Adipocyte (in vitro differentiated cells): ENCODE measurements at regions not wholly inside any gene's neighbourhood (a gene's known extent, or its start where the extent isn't known, plus 50 kb on each side); places are given as distances from the start of the nearest gene placed in this dataset.

ENCODE experiments used
- DNase-seq: peaks from one replicate; pipeline ENCODE4 v3.0.0-alpha.2; 2015; ENCODE audit warnings: low read depth
- H3K27me3 ChIP-seq: replicated peaks from 2 replicates; pipeline ENCODE4 v1.7.0; 2013; ENCODE audit warnings: mild to moderate bottlenecking, low read length, moderate library complexity; ENCODE audit not compliant: control insufficient read depth, insufficient read depth
- H3K36me3 ChIP-seq: 2 replicates; pipeline ENCODE4 v1.7.0; 2013; ENCODE audit warnings: low read length, mild to moderate bottlenecking, moderate library complexity; ENCODE audit not compliant: control insufficient read depth, insufficient read depth, severe bottlenecking
- H3K4me1 ChIP-seq: 2 replicates; pipeline ENCODE4 v1.7.0; 2013; ENCODE audit warnings: mild to moderate bottlenecking, low read length, moderate library complexity; ENCODE audit not compliant: control insufficient read depth, insufficient read depth
- H3K4me3 ChIP-seq: 2 replicates; pipeline ENCODE4 v1.7.0; 2013; ENCODE audit warnings: mild to moderate bottlenecking, low read length, moderate library complexity
- H3K9ac ChIP-seq: 2 replicates; pipeline ENCODE4 v1.7.0; 2013; ENCODE audit warnings: mild to moderate bottlenecking, low read length, moderate library complexity
- H3K9me3 ChIP-seq: 2 replicates; pipeline ENCODE4 v1.7.0; 2013; ENCODE audit warnings: mild to moderate bottlenecking, low read length, moderate library complexity; ENCODE audit not compliant: control insufficient read depth

DNA sequence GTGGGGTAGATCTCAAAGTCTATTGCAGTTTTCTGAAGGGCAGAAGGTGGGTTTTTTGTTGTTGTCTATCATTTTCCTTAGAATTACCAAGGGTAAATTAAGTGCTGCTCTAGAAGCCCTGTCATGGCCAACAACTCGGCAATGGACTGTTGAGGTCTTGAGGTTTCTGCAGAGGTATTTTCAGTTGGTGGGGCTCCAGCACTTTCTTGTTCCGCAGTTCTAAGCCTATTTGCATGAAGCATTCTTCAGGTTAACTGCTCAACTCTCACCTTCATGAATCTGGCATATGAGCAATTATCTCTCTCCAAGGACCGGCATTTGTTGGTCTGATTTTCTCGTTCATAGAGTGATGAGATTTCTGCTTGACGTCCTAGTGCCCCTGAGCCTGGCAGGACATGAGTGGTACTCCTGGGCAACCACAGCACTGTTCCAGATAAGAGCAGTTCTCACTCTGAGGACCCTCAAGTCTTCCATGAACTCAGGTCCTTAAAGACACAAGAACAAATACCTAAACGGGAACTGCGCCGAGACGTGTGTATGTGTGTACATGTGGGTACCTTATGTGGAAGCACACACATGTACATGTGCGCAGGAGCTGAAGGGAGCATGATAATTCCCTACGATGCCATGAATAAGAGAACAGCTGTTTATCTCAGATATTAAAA is 544.5 kb downstream of the CSNK1G3 start:
- H3K4me1 ChIP-seq: peaks cover 4% of the 10 kb centered on the region
- no peak overlapping the region for H3K4me3 ChIP-seq
- no peaks in the 10 kb centered on the region for H3K36me3 ChIP-seq
- DNase-seq: no peak
- peaks cover 4% of the 10 kb centered on the region for H3K9me3 ChIP-seq
- H3K9ac ChIP-seq: no peak overlapping the region
- peaks cover 5% of the 10 kb centered on the region for H3K27me3 ChIP-seq

DNA sequence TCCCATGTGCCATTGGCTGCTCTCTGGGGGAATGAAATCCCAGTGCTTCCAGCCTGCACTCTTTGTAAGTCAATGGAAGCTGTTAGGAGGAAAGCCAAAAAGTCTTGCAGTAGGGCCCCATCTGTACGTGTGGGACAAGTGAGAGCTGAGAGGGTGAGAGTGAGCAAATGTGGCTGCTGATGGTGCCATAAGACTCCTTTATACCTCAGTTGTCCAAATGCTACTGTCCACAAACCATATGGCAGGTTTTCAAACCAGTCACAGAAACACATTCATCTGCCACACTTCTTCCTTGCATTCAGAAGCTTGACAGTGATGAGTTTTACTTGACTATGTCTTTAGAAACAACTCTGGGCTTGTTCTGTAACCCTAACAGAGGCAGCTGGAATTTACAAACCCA is 543.8 kb downstream of the CSNK1G3 start:
- Histone ChIP-seq H3K36me3 (no peaks in the 10 kb centered on the region), H3K27me3 (peaks cover 5% of the 10 kb centered on the region), H3K9me3 (peaks cover 4% of the 10 kb centered on the region), H3K9ac (no peak overlapping the region), H3K4me1 (no peaks in the 10 kb centered on the region), H3K4me3 (no peak overlapping the region)
- DNase-seq: no peak

DNA sequence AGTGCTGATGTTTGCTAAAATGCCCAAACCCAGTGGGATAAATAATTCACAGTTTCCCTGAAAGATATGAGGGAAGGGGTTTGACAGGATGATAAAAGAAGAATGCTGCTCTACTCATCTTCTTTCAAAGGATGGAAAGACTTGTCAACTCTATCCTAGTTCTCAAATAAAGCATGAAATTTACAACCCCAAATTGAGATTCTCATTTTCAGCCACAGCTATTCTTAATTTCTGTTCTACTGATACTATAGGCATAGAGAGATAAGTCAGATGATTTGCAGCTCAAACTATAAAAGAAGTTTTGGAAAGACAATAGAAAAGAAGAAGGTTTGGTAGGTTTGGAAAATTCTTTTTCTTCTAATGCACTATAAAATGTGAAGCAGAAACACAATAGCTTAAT is 542.6 kb downstream of the CSNK1G3 start:
- Histone ChIP-seq H3K4me1 (no peaks in the 10 kb centered on the region), H3K27me3 (peaks cover 5% of the 10 kb centered on the region), H3K4me3 (no peak overlapping the region), H3K9me3 (peaks cover 4% of the 10 kb centered on the region), H3K9ac (no peak overlapping the region), H3K36me3 (no peaks in the 10 kb centered on the region)
- DNase-seq: no peak

DNA sequence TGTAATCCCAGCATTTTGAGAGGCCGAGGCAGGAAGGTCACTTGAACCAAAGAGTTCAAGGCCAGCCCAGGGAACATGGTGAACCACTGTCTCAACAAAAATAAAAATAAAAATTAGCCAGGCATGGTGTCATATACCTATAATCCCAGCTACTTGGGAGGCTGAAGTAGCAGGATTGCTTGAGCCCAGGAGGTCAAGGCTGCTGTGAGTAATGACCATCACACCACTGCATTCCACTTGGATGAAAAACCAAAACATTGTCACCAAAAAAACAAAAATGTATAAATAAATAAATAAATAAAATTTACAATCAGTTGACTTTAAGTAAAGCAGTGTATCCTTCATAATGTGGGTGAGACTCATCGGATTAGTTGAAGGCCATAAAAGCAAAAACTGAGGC is 541.4 kb downstream of the CSNK1G3 start:
- Histone ChIP-seq H3K9me3 (peaks cover 4% of the 10 kb centered on the region), H3K4me3 (no peak overlapping the region), H3K27me3 (peaks cover 5% of the 10 kb centered on the region), H3K9ac (no peak overlapping the region), H3K36me3 (no peaks in the 10 kb centered on the region), H3K4me1 (no peaks in the 10 kb centered on the region)
- no peak for DNase-seq

DNA sequence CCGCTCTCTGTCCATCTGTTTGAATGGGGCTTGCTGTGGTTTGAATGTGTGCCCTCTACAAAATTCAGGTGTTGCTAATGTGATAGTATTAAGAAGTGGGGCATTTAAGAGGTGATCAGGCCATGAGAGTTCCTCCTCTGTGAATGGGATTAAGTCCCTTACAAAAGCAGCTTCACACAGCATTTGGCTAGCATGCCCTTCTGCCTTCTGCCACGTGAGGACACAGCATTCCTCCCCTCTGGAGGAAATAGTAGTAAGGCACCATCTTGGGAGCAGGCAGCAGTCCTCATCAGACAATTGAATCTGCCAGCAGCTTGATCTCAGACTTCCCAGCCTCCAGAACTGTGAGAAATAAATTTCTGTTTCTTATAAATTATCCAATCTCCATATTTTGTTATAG is 540.2 kb downstream of the CSNK1G3 start:
- no peak for DNase-seq
- no peak overlapping the region for H3K9ac ChIP-seq
- no peaks in the 10 kb centered on the region for H3K36me3 ChIP-seq
- H3K4me3 ChIP-seq: no peak overlapping the region
- H3K27me3 ChIP-seq: peaks cover 5% of the 10 kb centered on the region
- H3K9me3 ChIP-seq: peaks cover 4% of the 10 kb centered on the region
- no peaks in the 10 kb centered on the region for H3K4me1 ChIP-seq

DNA sequence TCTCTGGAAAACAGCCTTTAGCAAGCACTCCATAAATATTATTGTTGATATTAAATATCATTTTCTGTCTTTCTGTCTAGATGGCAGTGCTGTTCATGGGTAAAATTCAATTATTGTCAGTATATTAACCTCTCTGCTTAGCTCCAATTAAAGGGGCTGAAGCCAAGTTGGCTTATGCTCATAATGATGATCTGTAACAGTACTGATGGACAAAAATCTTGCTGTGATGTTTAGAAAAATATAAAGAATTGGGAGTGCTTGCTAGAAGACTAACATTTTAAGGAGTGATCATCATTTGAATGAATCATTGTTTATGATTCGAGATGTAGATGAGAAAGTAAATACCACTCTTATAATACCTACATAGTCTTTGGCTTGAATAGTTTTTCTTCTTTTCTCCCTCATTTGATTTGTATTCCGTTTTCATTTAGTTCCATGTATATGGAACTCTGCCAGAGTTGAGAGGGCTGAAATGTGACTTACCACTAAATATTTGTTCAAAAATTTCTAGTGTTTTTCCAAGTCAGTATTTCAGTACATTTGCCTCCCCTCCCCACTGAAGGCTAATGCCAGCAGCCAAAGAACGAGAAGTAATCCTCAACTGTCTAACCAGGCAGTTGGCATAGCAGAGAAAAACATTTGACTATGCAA is 538.3 kb downstream of the CSNK1G3 start:
- no peak for DNase-seq
- no peak overlapping the region for H3K4me3 ChIP-seq
- H3K27me3 ChIP-seq: no peaks in the 10 kb centered on the region
- no peaks in the 10 kb centered on the region for H3K36me3 ChIP-seq
- H3K4me1 ChIP-seq: no peaks in the 10 kb centered on the region
- H3K9me3 ChIP-seq: no peaks in the 10 kb centered on the region
- H3K9ac ChIP-seq: no peak overlapping the region

DNA sequence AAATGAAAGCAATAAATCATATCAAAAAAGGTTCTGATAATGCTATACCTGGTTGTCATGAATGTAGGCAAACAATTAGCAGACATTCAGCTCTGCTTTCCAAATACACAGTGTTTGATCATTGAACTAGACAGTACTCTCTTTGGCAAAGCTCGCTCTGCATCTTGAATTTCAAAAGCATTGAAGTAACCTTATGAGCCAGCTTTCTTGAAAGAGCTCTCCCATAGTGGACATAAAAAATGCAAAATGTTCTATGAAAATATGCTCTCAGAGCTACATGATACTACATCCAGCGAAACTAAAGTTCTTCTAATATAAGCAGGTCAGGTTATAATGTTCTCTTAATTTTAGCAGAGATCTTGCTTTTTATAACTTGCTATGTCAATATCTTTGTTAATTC is 533.4 kb downstream of the CSNK1G3 start:
- H3K9ac ChIP-seq: no peak overlapping the region
- no peaks in the 10 kb centered on the region for H3K36me3 ChIP-seq
- peaks cover 3% of the 10 kb centered on the region for H3K4me1 ChIP-seq
- DNase-seq: no peak
- no peaks in the 10 kb centered on the region for H3K27me3 ChIP-seq
- H3K4me3 ChIP-seq: no peak overlapping the region
- H3K9me3 ChIP-seq: peaks cover 5% of the 10 kb centered on the region

DNA sequence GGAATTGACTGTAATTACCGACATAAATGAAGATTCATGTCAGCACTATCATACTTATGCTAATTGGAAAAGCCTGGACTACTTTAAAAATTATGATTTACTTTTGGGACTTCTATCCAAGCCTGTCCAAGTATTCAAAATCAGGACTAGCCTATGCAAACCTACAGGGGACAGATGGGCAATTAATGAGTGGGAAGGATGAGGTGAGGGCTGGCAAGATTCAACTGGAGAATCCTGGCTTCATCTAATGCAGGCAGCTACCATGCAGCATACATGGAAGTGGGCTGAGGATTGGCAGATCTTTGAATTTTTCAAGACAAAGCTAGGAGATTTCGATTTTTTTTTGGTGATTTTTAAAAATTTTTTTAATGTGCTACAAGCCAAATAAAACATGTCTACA is 532.6 kb downstream of the CSNK1G3 start:
- H3K9me3 ChIP-seq: peaks cover 5% of the 10 kb centered on the region

DNA sequence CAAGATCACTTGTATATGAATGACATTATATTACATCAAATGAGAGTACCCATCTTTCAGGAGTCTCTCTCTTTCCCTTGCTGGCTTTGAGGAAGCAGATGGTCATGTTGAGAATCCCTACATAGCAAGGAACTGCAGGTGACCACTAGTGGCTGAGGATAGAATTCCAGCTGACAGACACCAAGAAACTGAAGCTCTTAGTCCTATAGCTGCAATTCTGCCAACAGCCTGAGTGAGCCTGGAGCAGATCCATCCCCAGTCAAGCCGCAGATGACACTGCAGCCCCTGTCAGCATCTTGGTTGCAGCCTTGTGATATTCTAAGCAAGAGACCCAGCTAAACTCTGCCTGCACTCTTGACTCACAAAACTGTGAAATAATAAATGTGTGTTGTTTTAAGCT is 531.5 kb downstream of the CSNK1G3 start:
- H3K36me3 ChIP-seq: no peaks in the 10 kb centered on the region
- peaks cover 5% of the 10 kb centered on the region for H3K9me3 ChIP-seq
- no peak overlapping the region for H3K9ac ChIP-seq
- H3K4me3 ChIP-seq: no peak overlapping the region
- H3K27me3 ChIP-seq: no peaks in the 10 kb centered on the region
- peaks cover 3% of the 10 kb centered on the region for H3K4me1 ChIP-seq
- no peak for DNase-seq

More for the DNA sequence above, 532.6 kb downstream of the CSNK1G3 start:
- DNase-seq: no peak
- H3K4me1 ChIP-seq: peaks cover 3% of the 10 kb centered on the region
- H3K4me3 ChIP-seq: no peak overlapping the region
- H3K36me3 ChIP-seq: no peaks in the 10 kb centered on the region
- H3K9ac ChIP-seq: no peak overlapping the region
- no peaks in the 10 kb centered on the region for H3K27me3 ChIP-seq

DNA sequence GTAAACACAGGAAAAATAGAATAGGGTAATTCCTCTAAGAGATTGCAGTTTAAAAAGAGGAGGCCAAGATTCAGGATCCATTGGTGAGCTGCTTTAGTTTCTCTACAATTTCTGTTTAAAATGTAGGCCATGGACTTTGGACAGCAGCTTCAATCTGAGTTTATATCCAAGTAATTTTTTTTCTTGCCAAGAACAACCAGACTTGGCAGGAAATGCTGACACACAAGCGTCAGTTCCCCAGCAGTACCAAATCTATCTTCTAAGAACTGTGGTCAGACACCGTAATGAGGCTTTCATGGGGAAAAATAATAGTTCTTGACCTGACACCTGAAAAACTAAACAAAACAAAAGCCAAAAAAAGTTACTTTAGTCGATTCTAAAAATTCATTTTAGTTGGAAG is 528.8 kb downstream of the CSNK1G3 start:
- no peak overlapping the region for H3K4me3 ChIP-seq
- DNase-seq: no peak
- peaks cover 5% of the 10 kb centered on the region for H3K9me3 ChIP-seq

DNA sequence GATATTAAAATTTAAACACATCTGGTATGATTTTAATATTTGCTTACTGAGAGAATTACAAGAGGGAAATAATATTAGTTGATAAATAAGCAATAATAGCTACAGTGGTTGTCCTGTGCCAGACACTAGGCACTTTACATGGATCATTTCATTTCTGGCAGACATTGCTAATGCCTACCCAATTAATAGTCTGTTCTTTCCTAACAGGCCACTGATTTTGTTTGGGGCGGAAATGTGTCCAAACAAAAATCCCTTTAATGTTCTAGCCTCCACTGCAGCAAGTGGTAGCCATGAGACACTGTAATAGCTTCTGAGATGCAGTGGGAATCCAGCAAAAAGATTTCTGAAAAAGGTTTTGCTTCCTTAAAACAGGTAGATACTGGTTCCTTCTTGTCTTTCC is 527.4 kb downstream of the CSNK1G3 start:
- DNase-seq: no peak
- Histone ChIP-seq H3K36me3 (no peaks in the 10 kb centered on the region), H3K4me1 (peaks cover 3% of the 10 kb centered on the region), H3K9ac (no peak overlapping the region), H3K9me3 (peaks cover 5% of the 10 kb centered on the region), H3K27me3 (no peaks in the 10 kb centered on the region), H3K4me3 (no peak overlapping the region)

More for the DNA sequence above, 528.8 kb downstream of the CSNK1G3 start:
- Histone ChIP-seq H3K36me3 (no peaks in the 10 kb centered on the region), H3K4me1 (peaks cover 3% of the 10 kb centered on the region), H3K27me3 (no peaks in the 10 kb centered on the region), H3K9ac (no peak overlapping the region)

DNA sequence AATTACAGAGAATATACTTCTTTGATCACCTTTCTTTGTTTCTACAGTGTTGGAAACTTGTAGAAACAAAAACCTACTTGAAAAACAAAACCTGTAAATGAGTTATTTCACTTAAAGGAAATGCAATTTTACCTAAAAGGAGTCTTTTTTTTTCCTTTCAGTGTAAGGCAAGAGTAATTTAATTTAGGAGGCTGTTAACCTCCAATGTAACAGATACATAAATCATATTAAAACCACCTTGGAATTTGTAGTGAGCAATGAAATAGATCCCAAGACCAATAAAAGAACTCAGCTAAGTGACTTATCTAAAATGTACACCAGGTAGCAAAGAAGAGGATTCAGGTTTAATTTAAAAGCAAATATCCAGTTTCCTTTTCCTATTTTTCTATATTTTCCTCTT is 524.8 kb downstream of the CSNK1G3 start:
- Histone ChIP-seq H3K4me3 (no peak overlapping the region), H3K36me3 (no peaks in the 10 kb centered on the region), H3K9ac (no peak overlapping the region), H3K27me3 (no peaks in the 10 kb centered on the region), H3K9me3 (no peaks in the 10 kb centered on the region), H3K4me1 (peaks cover 3% of the 10 kb centered on the region)
- no peak for DNase-seq
